ENCODE measurements at regions not wholly inside any gene's neighbourhood (a gene's known extent, or its start where the extent isn't known, plus 50 kb on each side); places are given as distances from the start of the nearest gene placed in this dataset.

DNA sequence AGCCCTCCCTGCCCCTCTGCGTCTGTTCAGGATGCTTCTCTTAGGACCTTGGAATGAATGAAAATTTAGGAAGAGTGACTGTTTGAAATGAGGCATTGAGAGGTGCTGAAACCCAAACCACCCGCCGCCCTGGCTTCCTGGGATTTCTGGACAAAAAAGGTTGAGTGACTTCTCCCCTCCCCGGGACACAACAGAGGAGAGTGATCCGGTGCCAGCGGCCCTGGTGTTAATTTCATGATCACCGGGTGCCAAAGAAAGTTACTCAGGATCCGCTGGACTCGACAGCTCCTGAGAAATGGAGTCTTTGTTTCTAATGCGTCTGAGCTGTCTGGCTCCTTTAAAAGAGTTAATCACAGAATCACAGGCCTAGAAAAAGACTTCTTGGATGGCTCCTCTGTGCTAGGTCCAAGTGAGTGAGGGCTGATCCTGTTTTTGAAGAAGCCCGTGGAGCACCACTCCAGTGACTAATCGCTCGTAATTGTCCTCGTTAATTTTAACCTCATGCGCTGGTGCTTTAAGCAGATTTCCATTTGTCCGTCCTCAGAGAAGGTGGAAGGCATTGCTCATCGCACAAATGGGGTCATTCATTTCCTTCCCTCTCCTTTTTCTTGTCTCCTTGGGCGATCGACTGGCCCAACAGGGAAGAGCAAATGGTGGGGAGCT, 144.4 kb upstream of the ZFHX3 start:
- TF ChIP-seq, protein P1, sequence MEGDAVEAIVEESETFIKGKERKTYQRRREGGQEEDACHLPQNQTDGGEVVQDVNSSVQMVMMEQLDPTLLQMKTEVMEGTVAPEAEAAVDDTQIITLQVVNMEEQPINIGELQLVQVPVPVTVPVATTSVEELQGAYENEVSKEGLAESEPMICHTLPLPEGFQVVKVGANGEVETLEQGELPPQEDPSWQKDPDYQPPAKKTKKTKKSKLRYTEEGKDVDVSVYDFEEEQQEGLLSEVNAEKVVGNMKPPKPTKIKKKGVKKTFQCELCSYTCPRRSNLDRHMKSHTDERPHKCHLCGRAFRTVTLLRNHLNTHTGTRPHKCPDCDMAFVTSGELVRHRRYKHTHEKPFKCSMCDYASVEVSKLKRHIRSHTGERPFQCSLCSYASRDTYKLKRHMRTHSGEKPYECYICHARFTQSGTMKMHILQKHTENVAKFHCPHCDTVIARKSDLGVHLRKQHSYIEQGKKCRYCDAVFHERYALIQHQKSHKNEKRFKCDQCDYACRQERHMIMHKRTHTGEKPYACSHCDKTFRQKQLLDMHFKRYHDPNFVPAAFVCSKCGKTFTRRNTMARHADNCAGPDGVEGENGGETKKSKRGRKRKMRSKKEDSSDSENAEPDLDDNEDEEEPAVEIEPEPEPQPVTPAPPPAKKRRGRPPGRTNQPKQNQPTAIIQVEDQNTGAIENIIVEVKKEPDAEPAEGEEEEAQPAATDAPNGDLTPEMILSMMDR (IDR thresholded peaks at IDR 0.05; ENCODE audit: unreplicated experiment), result no peak
- H3K9me3 Mint-ChIP-seq (ENCODE audit: low read depth), result no peaks in the 10 kb centered on the region
- DNase-seq (ENCODE audit: low spot score, unreplicated experiment), result no peak
- H3K27ac Mint-ChIP-seq, result no peak overlapping the region
- H3K4me1 Mint-ChIP-seq (ENCODE audit: low read depth), result peaks cover 16% of the 10 kb centered on the region
- no peak overlapping the region for H3K4me3 Mint-ChIP-seq (ENCODE audit: low read depth)
- no peaks in the 10 kb centered on the region for H3K36me3 Mint-ChIP-seq (ENCODE audit: insufficient read depth)
- peaks cover 42% of the 10 kb centered on the region for H3K27me3 Mint-ChIP-seq

DNA sequence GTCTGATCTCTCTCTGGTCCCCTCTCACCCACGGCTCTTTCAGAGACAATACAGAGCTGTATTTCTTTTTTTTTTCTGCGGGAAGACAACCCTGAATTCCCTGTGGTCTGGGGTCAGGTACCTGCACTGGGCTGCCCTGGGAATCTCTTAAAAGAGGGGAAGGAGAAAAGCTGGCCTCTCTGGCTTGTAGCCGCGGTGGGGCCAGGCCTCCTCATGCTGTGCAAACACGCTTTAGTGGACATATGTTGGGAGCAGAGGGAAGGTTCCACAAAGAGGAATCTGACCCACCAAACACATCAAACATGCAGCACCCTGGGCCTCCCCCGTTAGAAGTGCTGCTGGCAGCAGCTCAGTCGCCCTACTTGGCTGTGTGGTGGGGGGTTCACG, 143.7 kb upstream of the ZFHX3 start:
- Mint-ChIP-seq H3K4me3 (ENCODE audit: low read depth) (no peak overlapping the region), H3K27me3 (peaks cover 44% of the 10 kb centered on the region), H3K9me3 (ENCODE audit: low read depth) (no peaks in the 10 kb centered on the region), H3K27ac (no peak overlapping the region), H3K4me1 (ENCODE audit: low read depth) (peaks cover 20% of the 10 kb centered on the region), H3K36me3 (ENCODE audit: insufficient read depth) (no peaks in the 10 kb centered on the region)
- TF ChIP-seq, protein P1 (IDR thresholded peaks at IDR 0.05; ENCODE audit: unreplicated experiment), result no peak
- no peak for DNase-seq (ENCODE audit: low spot score, unreplicated experiment)

DNA sequence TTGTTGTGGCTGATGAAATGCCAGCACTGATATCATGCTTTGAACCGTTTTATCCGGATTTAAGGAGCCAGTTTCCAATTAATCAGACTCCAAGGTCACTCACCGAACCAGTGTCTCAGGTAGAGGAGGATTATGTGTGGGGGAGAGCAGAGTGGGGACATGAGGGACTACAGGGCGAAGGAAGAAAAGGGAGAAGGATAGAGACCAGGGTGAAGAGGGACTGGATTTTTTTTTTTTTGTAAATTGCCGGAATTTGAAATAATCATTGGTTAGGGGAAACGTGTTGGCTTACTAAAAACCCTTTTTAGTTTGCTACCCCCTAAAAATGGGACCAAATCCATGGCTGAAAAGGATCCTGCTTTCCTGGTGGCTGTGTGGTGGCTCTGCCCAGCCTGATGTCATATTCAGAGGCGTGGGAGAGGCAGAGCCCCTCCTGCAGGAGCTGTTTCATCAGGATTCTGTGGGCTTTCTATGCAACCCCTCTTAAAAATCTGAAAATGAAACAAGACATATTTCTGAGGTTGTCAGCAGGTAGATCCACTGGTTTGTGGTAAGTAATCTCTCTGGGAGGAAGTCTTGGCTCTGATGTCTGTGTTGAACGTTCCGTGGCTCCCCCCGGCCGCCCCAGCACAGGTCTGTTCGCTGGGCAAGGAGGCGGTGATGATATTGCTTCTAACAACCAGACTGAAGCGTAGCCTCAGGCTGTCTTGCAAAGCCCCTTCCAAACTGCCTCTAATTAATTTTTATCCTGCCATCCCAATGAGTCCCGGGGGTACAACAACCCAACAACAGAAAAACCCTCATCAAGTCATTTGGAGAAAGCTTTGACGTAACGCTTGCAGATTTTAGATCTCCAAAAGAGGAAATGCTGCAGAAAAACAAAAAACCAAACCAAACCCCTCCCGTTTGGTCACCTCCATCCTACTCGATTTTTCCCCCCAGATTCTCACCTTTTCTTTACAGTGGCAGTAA, 143.0 kb upstream of the ZFHX3 start:
- peaks cover 44% of the 10 kb centered on the region for H3K27me3 Mint-ChIP-seq
- TF ChIP-seq, protein P1 (IDR thresholded peaks at IDR 0.05; ENCODE audit: unreplicated experiment), result no peak
- H3K9me3 Mint-ChIP-seq (ENCODE audit: low read depth), result no peaks in the 10 kb centered on the region
- no peaks in the 10 kb centered on the region for H3K36me3 Mint-ChIP-seq (ENCODE audit: insufficient read depth)
- H3K4me1 Mint-ChIP-seq (ENCODE audit: low read depth), result peaks cover 20% of the 10 kb centered on the region
- no peak for DNase-seq (ENCODE audit: low spot score, unreplicated experiment)
- no peak overlapping the region for H3K27ac Mint-ChIP-seq
- H3K4me3 Mint-ChIP-seq (ENCODE audit: low read depth), result no peak overlapping the region

DNA sequence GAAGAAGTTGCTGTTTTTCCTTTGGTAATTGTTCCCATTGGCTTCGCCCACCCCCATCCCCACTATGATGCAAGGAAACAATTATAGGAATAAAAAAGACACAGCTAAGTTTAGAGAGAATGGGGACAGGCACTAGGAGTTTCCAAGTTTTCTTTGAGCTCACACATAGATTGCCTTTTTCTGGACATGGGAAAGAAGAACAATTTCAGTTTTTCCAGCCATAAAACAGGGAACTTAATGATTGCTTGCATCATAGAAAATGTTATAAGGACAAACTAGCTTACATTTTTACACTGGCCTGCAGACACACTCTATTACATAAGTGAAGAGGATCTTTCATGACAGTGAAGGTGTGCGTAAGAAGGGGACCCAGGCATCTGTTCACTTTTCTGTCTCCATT, 142.3 kb upstream of the ZFHX3 start:
- no peaks in the 10 kb centered on the region for H3K9me3 Mint-ChIP-seq (ENCODE audit: low read depth)
- peaks cover 20% of the 10 kb centered on the region for H3K4me1 Mint-ChIP-seq (ENCODE audit: low read depth)
- no peak overlapping the region for H3K4me3 Mint-ChIP-seq (ENCODE audit: low read depth)
- H3K36me3 Mint-ChIP-seq (ENCODE audit: insufficient read depth), result no peaks in the 10 kb centered on the region
- no peak overlapping the region for H3K27ac Mint-ChIP-seq
- H3K27me3 Mint-ChIP-seq, result peaks cover 40% of the 10 kb centered on the region
- TF ChIP-seq, protein P1 (IDR thresholded peaks at IDR 0.05; ENCODE audit: unreplicated experiment), result no peak
- DNase-seq (ENCODE audit: low spot score, unreplicated experiment), result no peak

DNA sequence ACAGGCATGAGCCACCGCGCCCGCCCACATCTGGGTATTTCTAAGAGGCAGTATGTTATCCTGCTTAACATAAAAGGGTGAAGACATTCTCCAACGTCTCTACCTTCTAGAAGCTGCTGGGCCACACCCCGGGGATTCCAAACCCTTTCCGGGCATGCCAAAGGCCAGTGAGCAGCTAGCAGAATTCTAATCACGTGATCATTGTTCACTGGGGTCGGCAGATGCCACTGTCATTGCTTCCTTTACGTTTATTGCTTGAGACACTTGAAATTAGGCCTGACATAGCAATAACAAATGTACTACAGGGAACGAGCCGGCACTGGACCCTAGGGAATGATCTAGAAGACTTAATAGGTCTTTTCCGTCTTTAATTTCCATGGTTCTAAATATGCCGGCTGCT, 141.2 kb upstream of the ZFHX3 start:
- Mint-ChIP-seq H3K36me3 (ENCODE audit: insufficient read depth) (no peaks in the 10 kb centered on the region), H3K4me1 (ENCODE audit: low read depth) (peaks cover 20% of the 10 kb centered on the region), H3K27me3 (peaks cover 42% of the 10 kb centered on the region), H3K27ac (no peak overlapping the region), H3K9me3 (ENCODE audit: low read depth) (no peaks in the 10 kb centered on the region), H3K4me3 (ENCODE audit: low read depth) (no peak overlapping the region)
- TF ChIP-seq, protein P1 (IDR thresholded peaks at IDR 0.05; ENCODE audit: unreplicated experiment), result no peak
- no peak for DNase-seq (ENCODE audit: low spot score, unreplicated experiment)
